KMS-11 (cell line): ENCODE measurements at regions not wholly inside any gene's neighbourhood (a gene's known extent, or its start where the extent isn't known, plus 50 kb on each side); places are given as distances from the start of the nearest gene placed in this dataset.
"Not testable (repeated sequence)": the region's sequence is repeated elsewhere in the genome, so short reads cannot be mapped to it uniquely, and the experiment has no call there.

ENCODE experiments used
- H2AFZ ChIP-seq: fragments of 200-600 bp; sonication (generic); 2 replicates; pipeline ENCODE4 v1.6.1; 2016; ENCODE audit warnings: antibody characterized with exemption, mixed run types, low read depth
- H3K27ac ChIP-seq: fragments of 200-600 bp; sonication (generic); 2 replicates; pipeline ENCODE4 v1.6.1; 2016; ENCODE audit warnings: mild to moderate bottlenecking, mixed run types
- H3K27me3 ChIP-seq: fragments of 200-600 bp; sonication (generic); 2 replicates; pipeline ENCODE4 v1.6.1; 2017; ENCODE audit warnings: mild to moderate bottlenecking, low read depth, mixed run types, moderate library complexity; ENCODE audit not compliant: insufficient read depth
- H3K36me3 ChIP-seq: fragments of 200-600 bp; sonication (generic); 2 replicates; pipeline ENCODE4 v1.6.1; 2017; ENCODE audit warnings: mild to moderate bottlenecking, mixed run types; ENCODE audit not compliant: insufficient read depth
- H3K4me1 ChIP-seq: fragments of 200-600 bp; sonication (generic); 2 replicates; pipeline ENCODE4 v1.6.1; 2016; ENCODE audit warnings: mild to moderate bottlenecking, low read depth, mixed run types; ENCODE audit not compliant: poor library complexity, severe bottlenecking
- H3K4me2 ChIP-seq: fragments of 200-600 bp; sonication (generic); 2 replicates; pipeline ENCODE4 v1.7.0; 2016; ENCODE audit warnings: mild to moderate bottlenecking, mixed run types
- H3K4me3 ChIP-seq: fragments of 200-600 bp; sonication (generic); IDR thresholded peaks from 2 replicates; pipeline ENCODE4 v1.6.1; 2017; ENCODE audit warnings: low read depth, low read length, mixed read lengths; ENCODE audit not compliant: insufficient read depth
- H3K79me2 ChIP-seq: fragments of 200-600 bp; sonication (generic); 2 replicates; pipeline ENCODE4 v1.6.1; 2016; ENCODE audit warnings: low read depth, mixed run types; ENCODE audit not compliant: insufficient read depth
- H3K9ac ChIP-seq: fragments of 200-600 bp; sonication (generic); 2 replicates; pipeline ENCODE4 v1.6.1; 2016; ENCODE audit warnings: mild to moderate bottlenecking, mixed run types
- H4K20me1 ChIP-seq: fragments of 200-600 bp; sonication (generic); 2 replicates; pipeline ENCODE4 v1.6.1; 2016; ENCODE audit warnings: mild to moderate bottlenecking, mixed run types; ENCODE audit not compliant: insufficient read depth
- TF ChIP-seq, protein P1 (sequence below): fragments of 200-600 bp; sonication (generic); conservative IDR thresholded peaks from 2 replicates; pipeline ENCODE4 v1.6.1; 2017; ENCODE audit warnings: low read depth, mild to moderate bottlenecking, antibody characterized with exemption, low read length, moderate library complexity, mixed read lengths

DNA sequence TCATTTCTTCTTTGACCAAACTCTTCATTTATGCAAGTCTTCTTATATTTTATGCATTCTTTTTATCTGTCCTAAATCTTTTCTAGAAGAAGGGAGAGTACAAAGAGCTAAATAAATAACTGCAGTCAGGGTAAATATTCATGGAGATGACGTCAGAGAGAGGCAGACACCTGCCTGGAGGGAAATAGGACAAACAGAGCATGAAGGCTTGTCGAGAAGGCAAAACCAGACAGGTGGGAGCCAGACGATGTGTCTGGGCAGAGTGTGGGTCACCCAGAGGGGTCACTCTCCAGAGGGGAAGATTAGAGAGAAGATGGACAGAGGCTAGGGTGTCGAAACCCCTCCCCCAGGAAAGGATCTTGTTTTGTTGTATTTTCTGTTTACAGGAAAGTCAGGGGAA is 78.3 kb upstream of the RPL38 start:
- Histone ChIP-seq H3K4me2 (no peak overlapping the region), H3K36me3 (no peaks in the 10 kb centered on the region)

DNA sequence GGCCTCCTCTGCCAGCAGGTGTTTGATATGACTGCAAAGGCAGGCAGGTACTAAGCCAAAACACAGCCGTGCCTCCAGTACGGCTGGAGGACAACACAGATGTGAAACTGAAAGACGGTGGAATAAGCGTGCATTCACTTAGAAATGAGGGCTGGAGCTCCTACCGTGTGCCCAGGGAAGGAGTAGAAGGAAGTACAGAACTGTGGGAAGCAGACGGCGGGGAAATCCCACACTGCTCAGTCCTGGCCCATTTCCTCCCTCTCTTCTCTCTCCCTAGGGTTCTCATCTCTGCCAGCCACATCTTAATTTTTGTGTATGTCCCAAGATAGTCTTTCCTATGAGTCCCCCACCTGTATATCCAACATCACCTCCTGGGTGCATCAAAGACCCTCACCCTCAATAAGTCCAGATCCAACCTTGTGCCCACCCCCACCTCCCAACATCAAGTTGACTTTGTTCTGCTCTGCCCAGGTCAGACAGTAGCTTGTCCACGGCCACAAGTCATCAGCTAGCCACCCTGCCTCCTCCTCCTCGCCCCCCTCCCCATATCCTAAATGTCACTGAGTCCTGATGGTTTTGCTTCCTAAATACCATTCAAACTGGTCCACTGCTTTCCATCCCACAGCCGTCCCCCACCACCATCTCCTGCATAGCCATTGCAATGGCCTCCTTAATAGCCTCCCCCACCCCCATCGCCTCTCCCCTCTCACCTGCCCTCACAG is 77.1 kb upstream of the RPL38 start:
- TF ChIP-seq, protein P1, sequence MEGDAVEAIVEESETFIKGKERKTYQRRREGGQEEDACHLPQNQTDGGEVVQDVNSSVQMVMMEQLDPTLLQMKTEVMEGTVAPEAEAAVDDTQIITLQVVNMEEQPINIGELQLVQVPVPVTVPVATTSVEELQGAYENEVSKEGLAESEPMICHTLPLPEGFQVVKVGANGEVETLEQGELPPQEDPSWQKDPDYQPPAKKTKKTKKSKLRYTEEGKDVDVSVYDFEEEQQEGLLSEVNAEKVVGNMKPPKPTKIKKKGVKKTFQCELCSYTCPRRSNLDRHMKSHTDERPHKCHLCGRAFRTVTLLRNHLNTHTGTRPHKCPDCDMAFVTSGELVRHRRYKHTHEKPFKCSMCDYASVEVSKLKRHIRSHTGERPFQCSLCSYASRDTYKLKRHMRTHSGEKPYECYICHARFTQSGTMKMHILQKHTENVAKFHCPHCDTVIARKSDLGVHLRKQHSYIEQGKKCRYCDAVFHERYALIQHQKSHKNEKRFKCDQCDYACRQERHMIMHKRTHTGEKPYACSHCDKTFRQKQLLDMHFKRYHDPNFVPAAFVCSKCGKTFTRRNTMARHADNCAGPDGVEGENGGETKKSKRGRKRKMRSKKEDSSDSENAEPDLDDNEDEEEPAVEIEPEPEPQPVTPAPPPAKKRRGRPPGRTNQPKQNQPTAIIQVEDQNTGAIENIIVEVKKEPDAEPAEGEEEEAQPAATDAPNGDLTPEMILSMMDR, result no peak
- Histone ChIP-seq H3K27ac (no peak overlapping the region), H3K27me3 (peaks cover 37% of the 10 kb centered on the region), H2AFZ (no peak overlapping the region), H3K4me3 (no peak overlapping the region), H3K79me2 (no peaks in the 10 kb centered on the region), H3K9ac (no peak overlapping the region), H3K4me1 (no peaks in the 10 kb centered on the region), H3K36me3 (no peaks in the 10 kb centered on the region), H4K20me1 (no peaks in the 10 kb centered on the region), H3K4me2 (no peak overlapping the region)

More for the DNA sequence above, 78.3 kb upstream of the RPL38 start:
- H3K27ac ChIP-seq, result no peak overlapping the region
- H2AFZ ChIP-seq, result no peak overlapping the region
- no peaks in the 10 kb centered on the region for H3K79me2 ChIP-seq
- peaks cover 34% of the 10 kb centered on the region; the same call in 1 of the 2 replicates for H3K27me3 ChIP-seq
- no peak overlapping the region for H3K4me3 ChIP-seq
- no peaks in the 10 kb centered on the region for H3K4me1 ChIP-seq
- no peak overlapping the region for H3K9ac ChIP-seq
- TF ChIP-seq, protein P1, result no peak
- no peaks in the 10 kb centered on the region for H4K20me1 ChIP-seq

DNA sequence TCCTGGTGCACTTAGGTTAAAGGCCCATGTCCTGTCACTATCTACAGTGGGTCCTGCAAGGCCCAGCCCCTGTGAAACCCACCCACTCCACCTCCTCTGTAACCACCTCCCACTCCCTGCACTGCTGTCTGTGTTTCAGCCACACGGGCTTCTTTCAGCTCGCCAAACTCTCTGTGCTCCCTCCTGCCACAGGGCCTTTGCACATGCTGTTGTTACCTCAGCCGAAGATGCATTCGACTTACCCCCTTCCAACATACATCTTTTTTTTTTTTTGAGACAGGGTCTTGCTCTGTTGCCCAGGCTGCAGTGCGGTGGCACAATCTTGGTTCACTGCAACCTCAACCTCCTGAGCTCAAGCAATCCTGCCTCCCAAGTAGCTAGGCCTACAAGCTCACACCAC is 76.5 kb upstream of the RPL38 start:
- Histone ChIP-seq H3K4me2 (no peak overlapping the region), H2AFZ (no peak overlapping the region), H3K4me3 (no peak overlapping the region), H3K27ac (no peak overlapping the region), H3K27me3 (peaks cover 44% of the 10 kb centered on the region), H4K20me1 (no peaks in the 10 kb centered on the region), H3K4me1 (no peaks in the 10 kb centered on the region), H3K36me3 (no peaks in the 10 kb centered on the region), H3K9ac (no peak overlapping the region), H3K79me2 (no peaks in the 10 kb centered on the region)
- TF ChIP-seq, protein P1, result no peak

- Histone ChIP-seq H2AFZ (no peak overlapping the region), H3K4me1 (no peaks in the 10 kb centered on the region), H3K27me3 (peaks cover 47% of the 10 kb centered on the region), H3K9ac (no peak overlapping the region), H3K4me3 (no peak overlapping the region), H3K79me2 (no peaks in the 10 kb centered on the region), H4K20me1 (no peaks in the 10 kb centered on the region), H3K36me3 (no peaks in the 10 kb centered on the region), H3K4me2 (no peak overlapping the region), H3K27ac (no peak overlapping the region)
- TF ChIP-seq, protein P1, result no peak
Observed at GRCh38 chr17:74128456-74129211, 74.8 kb upstream of the RPL38 start.

- not testable (repeated sequence) for H3K27ac ChIP-seq, H3K9ac ChIP-seq, H3K4me3 ChIP-seq, H3K79me2 ChIP-seq, H3K4me1 ChIP-seq, H4K20me1 ChIP-seq, H3K4me2 ChIP-seq, H2AFZ ChIP-seq, H3K36me3 ChIP-seq
- peaks cover 51% of the 10 kb centered on the region for H3K27me3 ChIP-seq
Observed at GRCh38 chr17:74129800-74130199, 73.7 kb upstream of the RPL38 start.
